Astrocyte (in vitro differentiated cells and primary cell): ENCODE measurements at regions not wholly inside any gene's neighbourhood (a gene's known extent, or its start where the extent isn't known, plus 50 kb on each side); places are given as distances from the start of the nearest gene placed in this dataset.

Experiments used
- DNase-seq: peaks from one replicate; pipeline ENCODE4 v3.0.0-alpha.2; 2010; ENCODE audit warnings: low read depth
- FAIRE-seq: peaks from 2 replicates; lab custom pipeline; 2011; peaks lifted over from hg19 to GRCh38; lab: Jason Lieb, UNC
- H2AFZ ChIP-seq: 2 replicates; pipeline ENCODE4 v1.6.0; 2012; ENCODE audit warnings: low read depth, low read length, inconsistent platforms
- H3K27ac ChIP-seq: 2 replicates; pipeline ENCODE4 v1.5.1; 2011; ENCODE audit warnings: low read depth, low read length, inconsistent platforms
- H3K27me3 ChIP-seq: 2 replicates; pipeline ENCODE4 v1.6.0; 2011; ENCODE audit warnings: low read length, inconsistent platforms; ENCODE audit not compliant: insufficient read depth
- H3K36me3 ChIP-seq: 2 replicates; pipeline ENCODE4 v1.5.1; 2011; ENCODE audit warnings: low read length, inconsistent platforms; ENCODE audit not compliant: insufficient read depth
- H3K4me1 ChIP-seq: 2 replicates; pipeline ENCODE4 v1.5.1; 2011; ENCODE audit warnings: low read length, inconsistent platforms; ENCODE audit not compliant: insufficient read depth
- H3K4me2 ChIP-seq: 2 replicates; pipeline ENCODE4 v1.6.0; 2012; ENCODE audit warnings: low read length, inconsistent platforms
- H3K4me3 ChIP-seq: 2 replicates; pipeline ENCODE4 v1.5.1; 2011; ENCODE audit warnings: low read depth, mild to moderate bottlenecking, low read length, inconsistent platforms; ENCODE audit not compliant: insufficient read depth
- H3K79me2 ChIP-seq: 2 replicates; pipeline ENCODE4 v1.6.0; 2012; ENCODE audit warnings: mild to moderate bottlenecking, low read length, inconsistent platforms; ENCODE audit not compliant: insufficient read depth
- H3K9ac ChIP-seq: 2 replicates; pipeline ENCODE4 v1.6.0; 2012; ENCODE audit warnings: mild to moderate bottlenecking, low read length, inconsistent platforms
- H3K9me3 ChIP-seq: 2 replicates; pipeline ENCODE4 v1.5.1; 2012; ENCODE audit warnings: low read depth, mild to moderate bottlenecking, low read length, inconsistent platforms; ENCODE audit not compliant: insufficient read depth
- H4K20me1 ChIP-seq: 2 replicates; pipeline ENCODE4 v1.6.0; 2012; ENCODE audit warnings: low read length, inconsistent platforms; ENCODE audit not compliant: insufficient read depth
- H3K27ac Mint-ChIP-seq: one replicate; pipeline ENCODE4 v1.8.0; 2021; ENCODE audit warnings: mild to moderate bottlenecking, mixed read lengths; ENCODE audit not compliant: unreplicated experiment
- H3K27me3 Mint-ChIP-seq: one replicate; pipeline ENCODE4 v1.8.0; 2021; ENCODE audit warnings: low read depth, mixed read lengths; ENCODE audit not compliant: unreplicated experiment
- H3K36me3 Mint-ChIP-seq: one replicate; pipeline ENCODE4 v1.8.0; 2021; ENCODE audit warnings: low read depth, mixed read lengths; ENCODE audit not compliant: unreplicated experiment
- H3K4me1 Mint-ChIP-seq: one replicate; pipeline ENCODE4 v1.8.0; 2021; ENCODE audit warnings: low read depth, mixed read lengths; ENCODE audit not compliant: unreplicated experiment
- H3K4me3 Mint-ChIP-seq: one replicate; pipeline ENCODE4 v1.8.0; 2021; ENCODE audit warnings: mild to moderate bottlenecking, moderate library complexity, mixed read lengths; ENCODE audit not compliant: unreplicated experiment
- H3K9me3 Mint-ChIP-seq: one replicate; pipeline ENCODE4 v1.8.0; 2021; ENCODE audit warnings: mild to moderate bottlenecking, mixed read lengths; ENCODE audit not compliant: unreplicated experiment
- EZH2 ChIP-seq: IDR thresholded peaks from 2 replicates; pipeline ENCODE4 v1.6.1; 2012; ENCODE audit warnings: mild to moderate bottlenecking, low read length, inconsistent platforms; ENCODE audit not compliant: insufficient read depth
- TF ChIP-seq, protein P1 (sequence below): IDR thresholded peaks from 2 replicates; pipeline ENCODE4 v1.5.1; 2011; ENCODE audit warnings: low read depth, mild to moderate bottlenecking, inconsistent platforms, low read length, moderate library complexity; ENCODE audit not compliant: insufficient read depth

DNA sequence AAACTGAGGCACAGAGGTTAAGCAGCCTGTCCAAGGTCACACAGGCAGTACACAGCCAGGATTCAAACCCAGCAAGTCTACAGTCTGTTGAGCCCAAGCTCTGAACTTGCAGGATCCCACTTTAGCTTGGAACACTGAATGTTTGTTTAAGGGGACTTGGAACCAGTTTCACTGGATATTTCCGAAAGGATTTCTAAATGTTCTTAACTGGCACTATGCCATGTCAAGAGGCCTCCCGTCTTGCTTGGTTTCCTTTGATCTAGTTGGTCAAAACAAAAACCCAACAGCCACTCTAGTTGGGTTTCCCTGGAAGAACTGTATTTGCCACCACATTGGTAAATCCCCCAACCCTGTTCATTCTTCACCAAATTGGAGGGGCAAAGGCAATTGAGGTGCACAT lies 317.6 kb upstream of the KAZN start:
- no peak overlapping the region for H3K4me3 Mint-ChIP-seq
- Histone ChIP-seq H3K9me3 (no peaks in the 10 kb centered on the region), H3K4me3 (no peak overlapping the region), H3K27ac (no peak overlapping the region), H2AFZ (no peak overlapping the region), H3K4me2 (no peak overlapping the region), H4K20me1 (no peaks in the 10 kb centered on the region), H3K79me2 (no peaks in the 10 kb centered on the region), H3K9ac (no peak overlapping the region), H3K36me3 (no peaks in the 10 kb centered on the region), H3K27me3 (peaks cover 2% of the 10 kb centered on the region), H3K4me1 (peaks cover 9% of the 10 kb centered on the region)
- TF ChIP-seq, protein P1, sequence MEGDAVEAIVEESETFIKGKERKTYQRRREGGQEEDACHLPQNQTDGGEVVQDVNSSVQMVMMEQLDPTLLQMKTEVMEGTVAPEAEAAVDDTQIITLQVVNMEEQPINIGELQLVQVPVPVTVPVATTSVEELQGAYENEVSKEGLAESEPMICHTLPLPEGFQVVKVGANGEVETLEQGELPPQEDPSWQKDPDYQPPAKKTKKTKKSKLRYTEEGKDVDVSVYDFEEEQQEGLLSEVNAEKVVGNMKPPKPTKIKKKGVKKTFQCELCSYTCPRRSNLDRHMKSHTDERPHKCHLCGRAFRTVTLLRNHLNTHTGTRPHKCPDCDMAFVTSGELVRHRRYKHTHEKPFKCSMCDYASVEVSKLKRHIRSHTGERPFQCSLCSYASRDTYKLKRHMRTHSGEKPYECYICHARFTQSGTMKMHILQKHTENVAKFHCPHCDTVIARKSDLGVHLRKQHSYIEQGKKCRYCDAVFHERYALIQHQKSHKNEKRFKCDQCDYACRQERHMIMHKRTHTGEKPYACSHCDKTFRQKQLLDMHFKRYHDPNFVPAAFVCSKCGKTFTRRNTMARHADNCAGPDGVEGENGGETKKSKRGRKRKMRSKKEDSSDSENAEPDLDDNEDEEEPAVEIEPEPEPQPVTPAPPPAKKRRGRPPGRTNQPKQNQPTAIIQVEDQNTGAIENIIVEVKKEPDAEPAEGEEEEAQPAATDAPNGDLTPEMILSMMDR, result no peak
- TF ChIP-seq EZH2, result no peak
- peaks cover 7% of the 10 kb centered on the region for H3K4me1 Mint-ChIP-seq
- no peaks in the 10 kb centered on the region for H3K9me3 Mint-ChIP-seq
- no peak for FAIRE-seq
- peaks cover 7% of the 10 kb centered on the region for H3K27me3 Mint-ChIP-seq
- H3K36me3 Mint-ChIP-seq, result no peaks in the 10 kb centered on the region
- DNase-seq, result no peak
- no peak overlapping the region for H3K27ac Mint-ChIP-seq

DNA sequence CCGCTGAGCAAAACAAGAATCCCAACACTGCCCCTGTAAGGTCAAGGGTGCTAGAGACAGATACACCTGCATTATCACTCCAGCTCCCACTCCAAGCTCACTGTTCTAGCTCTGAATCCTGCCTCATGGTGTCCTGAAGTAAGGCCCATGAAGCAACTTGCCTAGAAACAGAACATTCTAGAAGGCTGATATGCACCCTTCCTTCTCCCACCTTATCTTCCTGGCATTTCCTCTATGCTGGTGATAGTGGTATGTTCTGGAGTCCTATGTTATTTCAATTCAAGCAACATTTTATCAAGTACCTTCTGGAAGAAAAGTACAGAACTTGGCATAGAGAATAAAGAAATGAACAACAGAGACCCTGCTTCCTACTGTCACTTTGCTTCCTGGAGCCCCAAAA lies 317.1 kb upstream of the KAZN start:
- DNase-seq, result no peak
- TF ChIP-seq EZH2, result no peak
- TF ChIP-seq, protein P1, result no peak
- H3K27ac ChIP-seq, result no peak overlapping the region
- H3K36me3 ChIP-seq, result no peaks in the 10 kb centered on the region
- H3K4me1 Mint-ChIP-seq, result peaks cover 7% of the 10 kb centered on the region
- H3K9me3 ChIP-seq, result no peaks in the 10 kb centered on the region
- H3K4me2 ChIP-seq, result no peak overlapping the region
- no peak overlapping the region for H3K9ac ChIP-seq
- H3K9me3 Mint-ChIP-seq, result no peaks in the 10 kb centered on the region
- no peaks in the 10 kb centered on the region for H3K36me3 Mint-ChIP-seq
- H2AFZ ChIP-seq, result no peak overlapping the region
- H3K4me1 ChIP-seq, result peaks cover 9% of the 10 kb centered on the region
- no peak overlapping the region for H3K4me3 ChIP-seq
- no peak overlapping the region for H3K4me3 Mint-ChIP-seq
- H3K27me3 Mint-ChIP-seq, result peaks cover 10% of the 10 kb centered on the region
- no peaks in the 10 kb centered on the region for H3K79me2 ChIP-seq
- FAIRE-seq, result no peak
- no peaks in the 10 kb centered on the region for H4K20me1 ChIP-seq
- H3K27ac Mint-ChIP-seq, result no peak overlapping the region
- H3K27me3 ChIP-seq, result peaks cover 2% of the 10 kb centered on the region

DNA sequence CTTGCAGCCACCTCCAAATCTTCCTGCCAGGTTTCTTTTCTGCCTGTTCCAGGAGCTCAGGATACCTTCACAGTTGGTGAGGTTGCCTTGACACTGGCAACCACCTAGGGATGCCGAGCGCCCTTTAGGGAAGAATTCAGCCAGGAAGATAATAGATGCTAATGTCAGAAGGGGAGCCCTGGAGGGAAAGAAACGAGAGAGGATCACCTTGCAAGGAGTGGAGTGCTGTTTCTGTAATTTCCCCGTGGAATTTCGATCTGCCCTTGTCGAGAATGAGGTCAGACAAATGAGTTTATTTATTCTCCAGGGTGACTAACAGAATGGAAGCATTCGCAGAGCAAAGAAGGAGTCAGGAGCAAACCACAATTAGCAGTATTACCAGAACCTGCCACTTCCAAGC lies 315.8 kb upstream of the KAZN start:
- no peaks in the 10 kb centered on the region for H3K9me3 ChIP-seq
- H3K27ac Mint-ChIP-seq, result no peak overlapping the region

More for the DNA sequence above, 315.8 kb upstream of the KAZN start:
- no peaks in the 10 kb centered on the region for H3K36me3 ChIP-seq
- Mint-ChIP-seq H3K9me3 (peaks cover 3% of the 10 kb centered on the region), H3K27me3 (peaks cover 17% of the 10 kb centered on the region), H3K4me3 (no peak overlapping the region), H3K4me1 (peaks cover 7% of the 10 kb centered on the region), H3K36me3 (no peaks in the 10 kb centered on the region)
- H3K4me1 ChIP-seq, result peaks cover 9% of the 10 kb centered on the region
- DNase-seq (peak; percentile 79), FAIRE-seq (no peak)
- H3K4me3 ChIP-seq, result peak overlapping the region; percentile 8
- peaks cover 2% of the 10 kb centered on the region for H3K27me3 ChIP-seq
- H3K4me2 ChIP-seq, result peak overlapping the region; percentile 75
- no peaks in the 10 kb centered on the region for H3K79me2 ChIP-seq
- no peaks in the 10 kb centered on the region for H4K20me1 ChIP-seq
- no peak overlapping the region for H3K27ac ChIP-seq
- H3K9ac ChIP-seq, result no peak overlapping the region
- H2AFZ ChIP-seq, result no peak overlapping the region
- TF ChIP-seq, protein P1, result no peak
